HCT116 (cell line): ENCODE measurements at regions not wholly inside any gene's neighbourhood (a gene's known extent, or its start where the extent isn't known, plus 50 kb on each side); places are given as distances from the start of the nearest gene placed in this dataset.

Experiments
- ATAC-seq: fragments of 200-7000 bp; cut with Tn5 transposase; 2 replicates; pipeline ENCODE4 v1.9.1; 2020; ENCODE audit warnings: mild to moderate bottlenecking, moderate library complexity
- BruUV-seq: library from RNA; stranded (reverse); fragments of 400-500 nt; replicated peaks from 2 replicates; lab custom pipeline; 2021; lab: Mats Ljungman, UMichigan
- CTCF ChIA-PET: fragments of 300-600 bp; sonication (Branson Sonifier 250); formaldehyde crosslinking; loops from one replicate; lab custom pipeline; 2021; ENCODE audit warnings: antibody characterized with exemption; lab: Charles Lee
- POLR2A ChIA-PET: fragments of 300-600, 350-600 bp; sonication (Branson Sonifier 250); formaldehyde crosslinking; loops from one replicate; lab custom pipeline; 2021; ENCODE audit warnings: antibody characterized with exemption; lab: Charles Lee
- RAD21 ChIA-PET, 2 experiments: fragments of 300-600 bp; sonication (Branson Sonifier 250); formaldehyde crosslinking; loops; one replicate each; lab custom pipeline; 2023; ENCODE audit warnings: low total read pairs in 2 of 2; ENCODE audit not compliant: uncharacterized antibody in 2 of 2, unreplicated experiment in 2 of 2, low non-redundant PET in 1 of 2; lab: Charles Lee
- DNase-seq: peaks from one replicate; pipeline ENCODE4 v3.0.0-alpha.2; 2010; ENCODE audit warnings: low read depth, low spot score
- H2AFZ ChIP-seq: fragments of 200-600 bp; shearing (Covaris generic), sonication (generic); 2 replicates; pipeline ENCODE4 v1.6.1; 2017; ENCODE audit warnings: low read depth, mixed run types, mixed read lengths, antibody characterized with exemption, low read length; ENCODE audit not compliant: poor library complexity, severe bottlenecking
- H3K27ac ChIP-seq: 2 replicates; pipeline ENCODE4 v1.5.1; 2012; ENCODE audit warnings: low read depth, low read length
- H3K27me3 ChIP-seq: fragments of 200-600 bp; sonication (generic); 2 replicates; pipeline ENCODE4 v1.6.1; 2016; ENCODE audit warnings: mixed run types, low read length, mixed read lengths; ENCODE audit not compliant: insufficient read depth
- H3K36me3 ChIP-seq, 2 experiments: fragments of 200-500 bp in 1 of 2; fragments of 200-600 bp in 1 of 2; sonication (Bioruptor generic) in 1 of 2; sonication (generic) in 1 of 2; 2 replicates each; pipeline versions ENCODE4 v1.5.1 to v1.6.1; 2014 to 2016; ENCODE audit warnings: low read length in 2 of 2, inconsistent platforms in 1 of 2, mixed read lengths in 1 of 2, mixed run types in 1 of 2; ENCODE audit not compliant: insufficient read depth in 2 of 2, control insufficient read depth in 1 of 2
- H3K4me1 ChIP-seq, 2 experiments: fragments of 200-600 bp in 1 of 2; sonication (generic) in 1 of 2; 2 replicates each; pipeline versions ENCODE4 v1.5.1 to v1.6.1; 2012 to 2017; ENCODE audit warnings: low read length in 2 of 2, inconsistent platforms in 1 of 2, mild to moderate bottlenecking in 1 of 2, mixed read lengths in 1 of 2, mixed run types in 1 of 2, moderate library complexity in 1 of 2; ENCODE audit not compliant: insufficient read depth in 2 of 2, control insufficient read depth in 1 of 2
- H3K4me2 ChIP-seq: fragments of 200-600 bp; sonication (generic); 2 replicates; pipeline ENCODE4 v1.6.1; 2017; ENCODE audit warnings: mixed run types, low read length, mixed read lengths
- H3K4me3 ChIP-seq, 2 experiments: fragments of 200-600 bp in 1 of 2; sonication (generic) in 1 of 2; replicated peaks in 1 of 2; 2 replicates each; pipeline ENCODE4 v1.5.1; 2011 to 2016; ENCODE audit warnings: low read length in 2 of 2, control low read depth in 1 of 2, low read depth in 1 of 2, mild to moderate bottlenecking in 1 of 2, mixed read lengths in 1 of 2, mixed run types in 1 of 2
- H3K79me2 ChIP-seq: fragments of 200-600 bp; sonication (generic); 2 replicates; pipeline ENCODE4 v1.6.1; 2017; ENCODE audit warnings: mild to moderate bottlenecking, mixed run types, low read length, moderate library complexity, mixed read lengths; ENCODE audit not compliant: insufficient read depth
- H3K9ac ChIP-seq: fragments of 200-600 bp; sonication (generic); 2 replicates; pipeline ENCODE4 v1.6.1; 2016; ENCODE audit warnings: low read length, mixed read lengths
- H3K9me2 ChIP-seq: fragments of 200-600 bp; sonication (generic), shearing (Covaris generic); 2 replicates; pipeline ENCODE4 v1.6.1; 2017; ENCODE audit warnings: mixed run types, mild to moderate bottlenecking, moderate library complexity; ENCODE audit not compliant: insufficient read depth
- H3K9me3 ChIP-seq, 2 experiments: fragments of 200-500 bp in 1 of 2; fragments of 200-600 bp in 1 of 2; sonication (Bioruptor generic) in 1 of 2; sonication (generic) in 1 of 2; 2 replicates each; pipeline ENCODE4 v1.6.1; 2014 to 2017; ENCODE audit warnings: low read length in 2 of 2, mixed read lengths in 2 of 2, inconsistent platforms in 1 of 2, low read depth in 1 of 2, mild to moderate bottlenecking in 1 of 2, mixed run types in 1 of 2, moderate library complexity in 1 of 2; ENCODE audit not compliant: control insufficient read depth in 1 of 2, insufficient read depth in 1 of 2
- H4K20me1 ChIP-seq: fragments of 200-600 bp; sonication (generic), shearing (Covaris generic); 2 replicates; pipeline ENCODE4 v1.6.1; 2017; ENCODE audit warnings: mixed run types, mild to moderate bottlenecking, moderate library complexity; ENCODE audit not compliant: insufficient read depth
- ATF3 ChIP-seq: IDR thresholded peaks from 2 replicates; pipeline ENCODE4 v1.6.1; 2012
- CBX3 ChIP-seq: IDR thresholded peaks from 2 replicates; pipeline ENCODE4 v1.6.1; 2012; ENCODE audit warnings: low read depth
- EGR1 ChIP-seq: IDR thresholded peaks from 2 replicates; pipeline ENCODE4 v1.6.1; 2012; ENCODE audit warnings: low read depth
- ELF1 ChIP-seq: IDR thresholded peaks from 2 replicates; pipeline ENCODE4 v1.6.1; 2012; ENCODE audit warnings: low read depth, borderline replicate concordance
- EZH2 ChIP-seq: fragments of 200-600 bp; sonication (generic); IDR thresholded peaks from 2 replicates; pipeline ENCODE4 v1.6.1; 2017; ENCODE audit warnings: antibody characterized with exemption, mixed run types
- FOSL1 ChIP-seq: IDR thresholded peaks from 2 replicates; pipeline ENCODE4 v1.6.1; 2012; ENCODE audit warnings: low read depth
- RAD21 ChIP-seq: IDR thresholded peaks from 2 replicates; pipeline ENCODE4 v1.6.1; 2012; ENCODE audit warnings: low read depth, mild to moderate bottlenecking
- SIN3A ChIP-seq: IDR thresholded peaks from 2 replicates; pipeline ENCODE4 v1.6.1; 2012; ENCODE audit warnings: low read depth
- SP1 ChIP-seq: IDR thresholded peaks from 2 replicates; pipeline ENCODE4 v1.6.1; 2012; ENCODE audit warnings: low read depth
- SRF ChIP-seq: IDR thresholded peaks from 2 replicates; pipeline ENCODE4 v1.6.1; 2012; ENCODE audit warnings: low read depth
- ZFX ChIP-seq: fragments of 450-650 bp; IDR thresholded peaks from 2 replicates; pipeline ENCODE4 v1.6.1; 2017
- ZNF274 ChIP-seq: fragments of 200-500 bp; sonication (Bioruptor generic); IDR thresholded peaks from 2 replicates; pipeline ENCODE4 v1.6.1; 2014; ENCODE audit warnings: mild to moderate bottlenecking, low read depth, low read length, inconsistent platforms
- intact Hi-C: fragments of 100-400 bp; cut with micrococcal nuclease; formaldehyde crosslinking; loops from 2 replicates; pipeline ENCODE4 v1.10.0; 2022
- TF ChIP-seq, protein P1 (sequence below): IDR thresholded peaks from 2 replicates; pipeline ENCODE4 v1.6.1; 2011; ENCODE audit warnings: mild to moderate bottlenecking, low read length, moderate library complexity; ENCODE audit not compliant: insufficient replicate concordance; ENCODE audit errors: extremely low read depth
- TF ChIP-seq, protein P2 (sequence below), 3 experiments: fragments of 200-600 bp in 1 of 3; sonication (generic) in 1 of 3; IDR thresholded peaks in 2 of 3; conservative IDR thresholded peaks in 1 of 3; 2 replicates each; pipeline ENCODE4 v1.5.1; 2012 to 2017; ENCODE audit warnings: low read depth in 2 of 3, low read length in 2 of 3, antibody characterized with exemption in 1 of 3, borderline replicate concordance in 1 of 3, control low read depth in 1 of 3, mild to moderate bottlenecking in 1 of 3, mixed read lengths in 1 of 3, mixed run types in 1 of 3, moderate library complexity in 1 of 3; ENCODE audit not compliant: insufficient read depth in 1 of 3

DNA sequence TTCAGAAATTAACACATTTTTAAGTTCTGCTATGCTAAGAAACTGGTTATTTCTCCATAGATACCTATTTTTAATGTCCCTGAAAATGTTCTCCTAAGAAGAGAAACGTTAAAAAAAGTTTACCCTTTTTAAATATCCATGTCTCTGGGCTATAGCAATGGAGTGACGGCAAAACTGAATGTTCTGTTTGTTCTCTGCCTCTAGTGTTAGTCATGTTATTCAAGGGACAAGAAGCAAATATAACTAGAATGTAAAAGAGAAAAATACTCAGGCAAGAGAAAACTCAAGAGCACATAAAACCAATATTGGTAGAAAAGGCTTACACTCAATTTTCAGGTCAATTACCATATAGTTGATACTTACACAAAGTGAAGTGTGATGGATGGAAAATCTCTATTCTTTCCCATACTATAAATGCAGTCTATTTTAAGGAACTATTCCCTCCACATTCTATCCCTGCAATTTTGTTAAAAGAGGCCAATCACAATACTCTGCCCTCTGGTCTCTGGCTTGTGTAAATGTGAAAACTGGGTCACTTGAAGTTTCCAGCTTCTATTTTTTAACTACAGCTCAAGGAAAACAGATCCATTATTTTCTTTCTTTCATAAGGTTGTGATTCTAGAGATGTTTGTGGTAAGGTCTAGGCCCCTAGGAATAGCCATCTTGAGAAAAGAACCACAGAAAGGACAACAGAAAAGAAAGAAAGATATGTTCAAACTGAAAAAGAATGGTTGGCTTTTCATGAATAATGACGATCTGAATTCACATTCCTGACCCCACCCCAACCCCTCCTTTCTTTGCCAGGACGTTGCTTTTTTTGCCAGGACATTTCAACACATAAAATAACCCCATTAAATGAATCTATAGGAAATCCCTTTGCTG, 200.3 kb upstream of the FAM83B start:
- ATAC-seq (no peak), DNase-seq (no peak)
- Histone ChIP-seq H3K9me3 (no peaks in the 10 kb centered on the region), H3K27ac (no peak overlapping the region), H3K36me3 (no peaks in the 10 kb centered on the region), H3K4me1 (no peaks in the 10 kb centered on the region), H4K20me1 (no peaks in the 10 kb centered on the region), H3K9me2 (no peaks in the 10 kb centered on the region), H3K79me2 (no peaks in the 10 kb centered on the region), H3K4me2 (no peak overlapping the region), H2AFZ (no peak overlapping the region), H3K27me3 (no peaks in the 10 kb centered on the region), H3K4me3 (no peak overlapping the region), H3K9ac (no peak overlapping the region)
- intact Hi-C loops, result no loop called here
- no TSS peak for BruUV-seq
- POLR2A ChIA-PET, result no interaction called here
- RAD21 ChIA-PET, result interaction anchor here in 1 of 2 experiments (0.6 kb wide), 1 partner anchor 11 kb away, joined by 3 read pairs; no protein-coding TSS in a partner anchor
- TF ChIP-seq, protein P1, sequence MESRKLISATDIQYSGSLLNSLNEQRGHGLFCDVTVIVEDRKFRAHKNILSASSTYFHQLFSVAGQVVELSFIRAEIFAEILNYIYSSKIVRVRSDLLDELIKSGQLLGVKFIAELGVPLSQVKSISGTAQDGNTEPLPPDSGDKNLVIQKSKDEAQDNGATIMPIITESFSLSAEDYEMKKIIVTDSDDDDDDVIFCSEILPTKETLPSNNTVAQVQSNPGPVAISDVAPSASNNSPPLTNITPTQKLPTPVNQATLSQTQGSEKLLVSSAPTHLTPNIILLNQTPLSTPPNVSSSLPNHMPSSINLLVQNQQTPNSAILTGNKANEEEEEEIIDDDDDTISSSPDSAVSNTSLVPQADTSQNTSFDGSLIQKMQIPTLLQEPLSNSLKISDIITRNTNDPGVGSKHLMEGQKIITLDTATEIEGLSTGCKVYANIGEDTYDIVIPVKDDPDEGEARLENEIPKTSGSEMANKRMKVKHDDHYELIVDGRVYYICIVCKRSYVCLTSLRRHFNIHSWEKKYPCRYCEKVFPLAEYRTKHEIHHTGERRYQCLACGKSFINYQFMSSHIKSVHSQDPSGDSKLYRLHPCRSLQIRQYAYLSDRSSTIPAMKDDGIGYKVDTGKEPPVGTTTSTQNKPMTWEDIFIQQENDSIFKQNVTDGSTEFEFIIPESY, result no peak
- TF ChIP-seq, protein P2, sequence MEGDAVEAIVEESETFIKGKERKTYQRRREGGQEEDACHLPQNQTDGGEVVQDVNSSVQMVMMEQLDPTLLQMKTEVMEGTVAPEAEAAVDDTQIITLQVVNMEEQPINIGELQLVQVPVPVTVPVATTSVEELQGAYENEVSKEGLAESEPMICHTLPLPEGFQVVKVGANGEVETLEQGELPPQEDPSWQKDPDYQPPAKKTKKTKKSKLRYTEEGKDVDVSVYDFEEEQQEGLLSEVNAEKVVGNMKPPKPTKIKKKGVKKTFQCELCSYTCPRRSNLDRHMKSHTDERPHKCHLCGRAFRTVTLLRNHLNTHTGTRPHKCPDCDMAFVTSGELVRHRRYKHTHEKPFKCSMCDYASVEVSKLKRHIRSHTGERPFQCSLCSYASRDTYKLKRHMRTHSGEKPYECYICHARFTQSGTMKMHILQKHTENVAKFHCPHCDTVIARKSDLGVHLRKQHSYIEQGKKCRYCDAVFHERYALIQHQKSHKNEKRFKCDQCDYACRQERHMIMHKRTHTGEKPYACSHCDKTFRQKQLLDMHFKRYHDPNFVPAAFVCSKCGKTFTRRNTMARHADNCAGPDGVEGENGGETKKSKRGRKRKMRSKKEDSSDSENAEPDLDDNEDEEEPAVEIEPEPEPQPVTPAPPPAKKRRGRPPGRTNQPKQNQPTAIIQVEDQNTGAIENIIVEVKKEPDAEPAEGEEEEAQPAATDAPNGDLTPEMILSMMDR (IDR thresholded peaks at IDR 0.05 in 2 of 3, conservative IDR thresholded peaks at IDR 0.05 in 1 of 3; ENCODE audit: borderline replicate concordance in 1 of 3, insufficient read depth in 1 of 3, low read depth in 2 of 3, low read length in 2 of 3), result no peak
- TF ChIP-seq SIN3A (no peak), FOSL1 (no peak), ZFX (no peak), EGR1 (no peak), CBX3 (no peak), ATF3 (no peak), ZNF274 (no peak), EZH2 (no peak), ELF1 (no peak), SP1 (no peak), RAD21 (no peak), SRF (no peak)
- CTCF ChIA-PET, result no interaction called here
